Stimulated activated naive CD8-positive, alpha-beta T cell treated with anti-CD3 and anti-CD28 coated beads, Interleukin-15, amount 100 ng/mL, for 72 hours (primary cell): ENCODE measurements at regions not wholly inside any gene's neighbourhood (a gene's known extent, or its start where the extent isn't known, plus 50 kb on each side); places are given as distances from the start of the nearest gene placed in this dataset.
A peak's percentile ranks its signal among the peaks of the same experiment; 100 is the strongest.

Experiments
- ATAC-seq: fragments of 150-1000 bp; cut with Tn5 transposase; 2 replicates; pipeline ENCODE4 v1.10.0; 2021; ENCODE audit warnings: mild to moderate bottlenecking, moderate library complexity
- DNase-seq, 2 donors: peaks; one replicate each; pipeline ENCODE4 v3.0.0; 2021 to 2022
- H3K27ac Mint-ChIP-seq, 2 donors: one replicate each; pipeline ENCODE4 v1.8.0; 2022; ENCODE audit warnings: mild to moderate bottlenecking in 2 of 2, mixed read lengths in 2 of 2, moderate library complexity in 2 of 2
- H3K27me3 Mint-ChIP-seq: one replicate; pipeline ENCODE4 v1.8.0; 2022; ENCODE audit warnings: mixed read lengths
- H3K4me1 Mint-ChIP-seq: one replicate; pipeline ENCODE4 v1.8.0; 2022; ENCODE audit warnings: mild to moderate bottlenecking, mixed read lengths
- H3K4me3 Mint-ChIP-seq, 2 donors: one replicate each; pipeline ENCODE4 v1.8.0; 2022; ENCODE audit warnings: mild to moderate bottlenecking in 2 of 2, mixed read lengths in 2 of 2, moderate library complexity in 1 of 2
- H3K9me3 Mint-ChIP-seq, 2 donors: one replicate each; pipeline ENCODE4 v1.8.0; 2022; ENCODE audit warnings: mixed read lengths in 2 of 2

- Mint-ChIP-seq H3K4me3 (no peak overlapping the region), H3K27me3 (no peaks in the 10 kb centered on the region), H3K27ac (no peak overlapping the region), H3K9me3 (peaks cover 0 to 4% of the 10 kb centered on the region in 2 donors), H3K4me1 (no peaks in the 10 kb centered on the region)
- DNase-seq (no peak), ATAC-seq (no peak)
Measured at GRCh38 chr15:92224843-92225242, 168.8 kb upstream of the ST8SIA2 start.

GRCh38 chr15:92226020-92226612 is 167.6 kb upstream of the ST8SIA2 start:
- peak; percentile 63 for ATAC-seq
- Mint-ChIP-seq H3K27ac (no peak overlapping the region), H3K9me3 (peaks cover 0 to 4% of the 10 kb centered on the region in 2 donors), H3K4me3 (no peak overlapping the region), H3K27me3 (no peaks in the 10 kb centered on the region), H3K4me1 (no peaks in the 10 kb centered on the region)
- peak in 1 of 2 donors; percentile 15 for DNase-seq

GRCh38 chr15:92228830-92229229 is 164.9 kb upstream of the ST8SIA2 start:
- H3K4me3 Mint-ChIP-seq, result no peak overlapping the region

GRCh38 chr15:92231461-92231860 is 162.2 kb upstream of the ST8SIA2 start:
- Mint-ChIP-seq H3K27me3 (peaks cover 14% of the 10 kb centered on the region), H3K9me3 (peaks cover 0 to 13% of the 10 kb centered on the region in 2 donors), H3K4me3 (no peak overlapping the region), H3K27ac (no peak overlapping the region), H3K4me1 (no peaks in the 10 kb centered on the region)
- no peak for ATAC-seq
- DNase-seq, result no peak

More at GRCh38 chr15:92228830-92229229, 164.9 kb upstream of the ST8SIA2 start:
- no peak for DNase-seq
- Mint-ChIP-seq H3K4me1 (no peaks in the 10 kb centered on the region), H3K27me3 (peaks cover 3% of the 10 kb centered on the region), H3K27ac (no peak overlapping the region), H3K9me3 (peaks cover 2 to 3% of the 10 kb centered on the region in 2 donors)
- ATAC-seq, result no peak

- Mint-ChIP-seq H3K4me1 (no peaks in the 10 kb centered on the region), H3K4me3 (no peak overlapping the region), H3K27me3 (peaks cover 14% of the 10 kb centered on the region), H3K9me3 (peaks cover 0 to 13% of the 10 kb centered on the region in 2 donors), H3K27ac (no peak overlapping the region)
- ATAC-seq, result no peak
- no peak for DNase-seq
Measured at GRCh38 chr15:92232317-92232716, 161.4 kb upstream of the ST8SIA2 start.

DNA sequence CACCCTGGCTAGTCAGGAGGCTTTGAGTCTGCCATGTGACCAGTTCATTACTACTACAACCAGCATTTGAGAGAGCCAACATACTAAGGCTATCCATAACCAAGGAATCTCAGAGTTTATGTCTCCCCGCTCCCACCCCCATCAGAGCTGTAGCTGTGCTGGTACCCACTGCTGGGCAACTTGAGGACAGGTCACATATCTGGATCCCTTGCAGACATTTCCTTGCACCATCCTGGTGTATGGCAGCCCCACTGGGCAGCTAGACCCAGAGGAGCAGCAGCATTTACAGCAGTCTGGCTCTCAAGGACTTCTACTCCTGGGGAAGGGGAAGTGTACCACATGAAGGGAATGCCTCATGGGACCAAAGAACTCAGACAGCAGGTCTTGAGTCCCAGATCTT is 160.8 kb upstream of the ST8SIA2 start:
- ATAC-seq (no peak), DNase-seq (no peak)
- Mint-ChIP-seq H3K4me3 (no peak overlapping the region), H3K4me1 (no peaks in the 10 kb centered on the region), H3K27me3 (peaks cover 14% of the 10 kb centered on the region), H3K9me3 (peaks cover 0 to 13% of the 10 kb centered on the region in 2 donors), H3K27ac (no peak overlapping the region)

- H3K4me3 Mint-ChIP-seq, result no peak overlapping the region
- peaks cover 19% of the 10 kb centered on the region for H3K27me3 Mint-ChIP-seq
- H3K4me1 Mint-ChIP-seq, result no peaks in the 10 kb centered on the region
- DNase-seq (no peak), ATAC-seq (no peak)
- H3K27ac Mint-ChIP-seq, result no peak overlapping the region
- peaks cover 0 to 26% of the 10 kb centered on the region in 2 donors for H3K9me3 Mint-ChIP-seq
Measured at GRCh38 chr15:92243227-92243626, 150.5 kb upstream of the ST8SIA2 start.

- no peak overlapping the region for H3K27ac Mint-ChIP-seq
- H3K4me3 Mint-ChIP-seq, result no peak overlapping the region
- H3K9me3 Mint-ChIP-seq, result peaks cover 0 to 12% of the 10 kb centered on the region in 2 donors
- H3K4me1 Mint-ChIP-seq, result no peaks in the 10 kb centered on the region
- no peak for DNase-seq
- no peak for ATAC-seq
- peaks cover 22% of the 10 kb centered on the region for H3K27me3 Mint-ChIP-seq
Measured at GRCh38 chr15:92244703-92245102, 149.0 kb upstream of the ST8SIA2 start.

GRCh38 chr15:92247649-92248242 is 145.9 kb upstream of the ST8SIA2 start:
- no peak overlapping the region for H3K27ac Mint-ChIP-seq
- no peaks in the 10 kb centered on the region for H3K4me1 Mint-ChIP-seq
- H3K9me3 Mint-ChIP-seq, result no peaks in the 10 kb centered on the region
- ATAC-seq (no peak), DNase-seq (no peak)
- peaks cover 22% of the 10 kb centered on the region for H3K27me3 Mint-ChIP-seq
- H3K4me3 Mint-ChIP-seq, result no peak overlapping the region

- no peak for DNase-seq
- Mint-ChIP-seq H3K4me3 (no peak overlapping the region), H3K4me1 (no peaks in the 10 kb centered on the region), H3K9me3 (no peaks in the 10 kb centered on the region), H3K27me3 (peaks cover 15% of the 10 kb centered on the region), H3K27ac (no peak overlapping the region)
- no peak for ATAC-seq
Measured at GRCh38 chr15:92266796-92267685, 126.6 kb upstream of the ST8SIA2 start.

- no peaks in the 10 kb centered on the region for H3K9me3 Mint-ChIP-seq
- DNase-seq, result no peak
- H3K4me3 Mint-ChIP-seq, result no peak overlapping the region
- ATAC-seq, result no peak
- peaks cover 15% of the 10 kb centered on the region for H3K27me3 Mint-ChIP-seq
- H3K27ac Mint-ChIP-seq, result no peak overlapping the region
- H3K4me1 Mint-ChIP-seq, result no peaks in the 10 kb centered on the region
Measured at GRCh38 chr15:92268900-92269299, 124.8 kb upstream of the ST8SIA2 start.

DNA sequence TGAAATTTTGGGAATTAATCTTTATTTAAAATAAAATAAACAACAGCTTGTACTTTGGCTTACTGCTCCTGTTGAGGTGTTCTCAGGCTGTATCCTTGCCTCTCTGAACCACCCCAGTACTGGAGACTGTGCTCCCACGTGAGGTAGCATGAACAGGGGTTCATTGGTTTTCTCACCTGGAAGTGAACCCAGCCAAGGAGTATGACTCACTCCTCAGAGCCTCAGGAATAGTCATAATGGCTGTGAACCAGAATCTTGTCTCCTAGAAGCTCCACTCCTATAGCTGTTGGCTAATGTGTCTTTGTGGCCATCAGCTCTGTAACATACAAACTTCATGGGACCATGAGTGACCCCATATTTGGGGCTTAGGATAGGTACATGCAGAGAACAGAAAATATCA is 122.5 kb upstream of the ST8SIA2 start:
- DNase-seq (no peak), ATAC-seq (no peak)
- Mint-ChIP-seq H3K27ac (no peak overlapping the region), H3K4me3 (no peak overlapping the region), H3K4me1 (no peaks in the 10 kb centered on the region), H3K9me3 (no peaks in the 10 kb centered on the region), H3K27me3 (peaks cover 2% of the 10 kb centered on the region)

DNA sequence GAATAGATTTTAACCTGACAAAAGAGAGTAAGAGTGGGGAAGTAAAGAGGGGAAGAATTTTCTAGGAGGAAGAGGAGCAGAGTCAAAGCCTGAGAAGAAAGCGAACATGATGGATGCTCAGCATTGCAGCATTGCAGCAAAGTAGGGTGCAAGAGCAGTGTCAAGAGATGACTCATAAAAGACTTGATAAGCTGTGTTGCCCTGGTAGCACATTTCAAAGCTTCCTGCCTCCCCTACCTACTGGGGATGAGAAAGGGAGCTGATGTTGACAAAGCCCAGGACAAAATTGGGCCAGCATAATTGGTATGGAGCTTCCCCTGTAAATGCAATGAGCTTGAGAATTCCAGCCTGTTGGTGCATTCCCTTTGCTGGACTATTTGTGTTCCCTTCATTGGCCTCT is 121.6 kb upstream of the ST8SIA2 start:
- Mint-ChIP-seq H3K27ac (no peak overlapping the region), H3K27me3 (no peaks in the 10 kb centered on the region), H3K4me1 (no peaks in the 10 kb centered on the region), H3K9me3 (no peaks in the 10 kb centered on the region), H3K4me3 (no peak overlapping the region)
- no peak for ATAC-seq
- DNase-seq, result no peak

- H3K4me3 Mint-ChIP-seq, result no peak overlapping the region
- H3K4me1 Mint-ChIP-seq, result no peaks in the 10 kb centered on the region
- ATAC-seq, result no peak
- no peaks in the 10 kb centered on the region for H3K9me3 Mint-ChIP-seq
- no peak overlapping the region for H3K27ac Mint-ChIP-seq
- no peaks in the 10 kb centered on the region for H3K27me3 Mint-ChIP-seq
- no peak for DNase-seq
Measured at GRCh38 chr15:92273286-92273685, 120.4 kb upstream of the ST8SIA2 start.

GRCh38 chr15:92273723-92274122 is 120.0 kb upstream of the ST8SIA2 start:
- no peaks in the 10 kb centered on the region for H3K9me3 Mint-ChIP-seq
- no peak overlapping the region for H3K27ac Mint-ChIP-seq
- DNase-seq (no peak), ATAC-seq (no peak)
- H3K4me1 Mint-ChIP-seq, result no peaks in the 10 kb centered on the region
- H3K27me3 Mint-ChIP-seq, result no peaks in the 10 kb centered on the region
- H3K4me3 Mint-ChIP-seq, result no peak overlapping the region

DNA sequence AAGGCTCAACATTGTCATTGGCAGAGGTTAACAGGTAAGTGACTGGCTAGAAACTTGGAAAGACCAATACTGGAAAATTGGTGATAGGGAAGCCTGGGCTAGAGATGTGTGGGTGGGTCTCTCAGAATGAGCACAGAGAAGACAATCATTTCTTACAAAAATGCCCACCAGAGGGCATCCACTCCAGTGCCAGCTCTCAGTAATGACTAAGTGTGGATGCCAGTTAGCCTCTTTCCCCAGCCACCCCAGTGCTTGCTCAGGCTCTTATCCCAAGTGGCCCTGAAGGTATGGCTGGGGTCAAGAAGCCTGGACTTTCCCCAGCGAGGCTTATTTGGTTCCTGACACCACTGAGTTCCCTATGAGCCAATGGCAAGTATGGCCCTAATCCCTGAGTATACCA is 115.9 kb upstream of the ST8SIA2 start:
- peak in 1 of 2 donors; percentile 5 for DNase-seq
- Mint-ChIP-seq H3K27ac (no peak overlapping the region), H3K4me1 (no peaks in the 10 kb centered on the region), H3K9me3 (no peaks in the 10 kb centered on the region), H3K27me3 (no peaks in the 10 kb centered on the region), H3K4me3 (no peak overlapping the region)
- peak; percentile 60 for ATAC-seq
